Astrocyte (in vitro differentiated cells and primary cell): ENCODE measurements at regions not wholly inside any gene's neighbourhood (a gene's known extent, or its start where the extent isn't known, plus 50 kb on each side); places are given as distances from the start of the nearest gene placed in this dataset.

Source experiments
- CTCF ChIP-seq: IDR thresholded peaks from 2 replicates; pipeline ENCODE4 v1.5.1; 2011; ENCODE audit warnings: low read depth, mild to moderate bottlenecking, inconsistent platforms, low read length, moderate library complexity; ENCODE audit not compliant: insufficient read depth
- EZH2 ChIP-seq: IDR thresholded peaks from 2 replicates; pipeline ENCODE4 v1.6.1; 2012; ENCODE audit warnings: mild to moderate bottlenecking, low read length, inconsistent platforms; ENCODE audit not compliant: insufficient read depth

GRCh38 chr10:44512431-44513022 lies 127.6 kb upstream of the CXCL12 start:
- TF ChIP-seq CTCF: no peak
- no peak for TF ChIP-seq EZH2
